C1 segment of cervical spinal cord (tissue), 14 donors: ENCODE measurements at regions not wholly inside any gene's neighbourhood (a gene's known extent, or its start where the extent isn't known, plus 50 kb on each side); places are given as distances from the start of the nearest gene placed in this dataset.

Experiments
- DNase-seq, 14 donors: peaks; one replicate each; lab custom pipeline; 2025; lab: John Stamatoyannopoulos, UW

DNA sequence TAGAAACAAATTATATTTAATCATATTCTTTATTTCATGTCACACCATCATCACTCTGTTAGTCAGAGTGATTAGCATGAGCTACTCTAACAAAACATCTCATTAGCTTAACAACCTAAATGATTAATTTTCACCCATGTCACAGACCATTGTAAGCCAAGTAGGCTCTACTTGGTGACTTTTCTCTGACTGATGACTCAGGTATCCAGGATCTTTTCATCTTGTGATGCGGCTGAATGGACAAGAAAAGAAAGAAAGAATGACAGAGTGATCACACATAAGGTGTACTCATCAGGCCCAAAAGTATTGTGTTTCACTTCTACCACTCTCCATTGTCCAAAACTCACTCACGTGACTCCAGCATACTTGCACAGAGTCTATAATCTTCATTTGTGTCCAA lies 299.3 kb downstream of the ANXA1 start:
- no peak for DNase-seq

DNA sequence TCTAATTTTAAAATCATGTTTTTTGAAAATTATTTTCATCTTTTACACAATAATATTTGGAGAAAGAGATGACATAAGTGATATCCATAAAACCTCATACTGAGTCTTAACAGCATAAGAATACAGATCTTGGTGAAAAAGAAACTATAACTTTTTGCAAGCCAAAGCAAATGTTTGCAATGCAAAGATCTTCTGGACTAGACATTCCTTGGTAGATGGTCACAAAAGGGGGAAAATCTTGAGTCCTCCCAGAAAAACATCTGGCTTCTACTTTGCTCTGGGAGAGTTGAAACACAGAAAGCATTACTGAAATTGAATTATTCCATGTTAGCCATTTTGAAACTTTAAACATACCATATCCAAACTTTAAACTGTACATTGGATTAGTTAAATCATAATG lies 308.2 kb downstream of the ANXA1 start:
- no peak for DNase-seq

DNA sequence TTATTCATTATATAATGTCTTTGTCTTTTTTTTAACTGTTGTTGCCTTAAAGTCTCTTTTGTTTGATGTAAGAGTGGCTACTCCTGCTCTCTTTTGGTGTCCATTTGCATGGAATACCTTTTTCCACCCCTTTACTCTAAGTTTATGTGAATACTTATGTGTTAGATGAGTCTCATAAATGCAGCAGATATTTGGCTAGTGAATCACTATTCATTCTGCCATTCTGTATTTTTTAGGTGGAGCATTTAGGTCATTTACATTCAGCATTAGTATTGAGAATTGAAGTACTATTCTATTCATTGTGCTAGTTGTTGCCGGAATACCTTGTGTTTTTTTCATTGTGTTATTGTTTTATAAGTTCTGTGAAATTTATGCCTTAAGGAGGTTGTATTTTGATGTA lies 317.1 kb downstream of the ANXA1 start:
- DNase-seq: no peak

DNA sequence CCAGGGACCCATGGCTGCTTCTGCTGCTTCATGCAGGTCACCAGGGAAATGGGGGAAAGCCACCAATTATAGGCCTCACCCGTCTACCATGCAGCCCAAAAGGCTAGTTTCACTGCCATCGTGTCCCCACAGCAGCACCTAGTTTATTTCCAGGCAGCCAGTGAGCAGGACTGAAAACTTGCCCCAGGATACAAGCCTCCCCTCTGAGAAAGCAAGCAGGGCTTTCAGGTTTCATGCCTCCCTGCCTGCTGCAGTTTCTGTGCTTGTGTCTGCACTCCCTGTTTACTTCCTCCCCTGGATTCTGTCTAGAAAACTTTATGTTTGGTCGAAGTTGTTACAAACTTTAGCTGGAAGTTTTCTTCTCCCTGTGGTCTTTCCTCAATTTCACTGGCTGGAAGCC lies 319.1 kb downstream of the ANXA1 start:
- no peak for DNase-seq

DNA sequence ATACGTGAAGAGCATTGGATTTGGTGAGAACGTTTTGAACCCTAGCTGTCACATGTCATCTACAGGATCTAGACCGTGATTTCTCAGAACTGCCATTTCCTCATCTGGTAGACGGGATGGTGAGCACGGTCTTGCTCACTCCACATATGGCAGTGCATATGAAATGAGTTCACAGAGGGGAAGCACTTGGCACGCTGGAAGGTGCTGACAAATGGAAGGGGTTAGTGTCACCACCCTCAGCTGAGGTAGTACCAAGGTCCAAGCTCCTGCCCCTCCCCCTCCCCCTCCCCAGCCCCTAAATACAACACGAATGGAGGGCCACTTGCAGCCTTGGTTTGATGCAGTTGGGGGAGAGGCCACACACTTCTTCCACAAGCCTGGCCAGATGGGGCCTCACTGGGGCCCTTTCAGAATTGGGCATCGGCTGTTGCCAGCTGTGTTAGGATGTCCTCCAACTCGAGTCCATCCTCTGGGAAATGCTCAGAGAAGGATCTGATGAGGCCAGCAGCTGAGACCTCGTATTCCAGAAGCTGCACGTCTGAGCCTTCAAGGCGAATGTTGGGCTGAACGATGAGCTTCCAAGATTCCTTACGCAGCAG lies 322.4 kb downstream of the ANXA1 start:
- DNase-seq: no peak

DNA sequence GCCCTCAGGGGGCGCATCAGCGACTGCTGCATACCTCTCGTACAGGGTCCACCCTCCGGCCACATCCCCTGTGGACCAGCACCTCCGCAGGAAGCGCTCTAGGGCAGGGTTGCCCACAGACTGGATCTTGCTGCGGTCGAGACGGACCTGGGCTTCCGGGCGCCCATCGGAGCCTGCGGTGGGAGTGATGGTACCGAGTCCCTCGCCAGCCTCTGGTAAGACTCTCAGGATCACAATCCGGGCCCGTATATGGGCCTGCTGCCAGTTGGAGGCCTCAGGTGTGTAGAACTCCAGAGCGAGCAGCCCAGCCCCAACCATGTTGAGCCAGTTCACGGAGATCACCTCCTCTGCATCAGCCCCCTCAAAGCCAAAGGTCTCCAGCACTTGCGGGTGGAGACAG lies 323.0 kb downstream of the ANXA1 start:
- DNase-seq: no peak

DNA sequence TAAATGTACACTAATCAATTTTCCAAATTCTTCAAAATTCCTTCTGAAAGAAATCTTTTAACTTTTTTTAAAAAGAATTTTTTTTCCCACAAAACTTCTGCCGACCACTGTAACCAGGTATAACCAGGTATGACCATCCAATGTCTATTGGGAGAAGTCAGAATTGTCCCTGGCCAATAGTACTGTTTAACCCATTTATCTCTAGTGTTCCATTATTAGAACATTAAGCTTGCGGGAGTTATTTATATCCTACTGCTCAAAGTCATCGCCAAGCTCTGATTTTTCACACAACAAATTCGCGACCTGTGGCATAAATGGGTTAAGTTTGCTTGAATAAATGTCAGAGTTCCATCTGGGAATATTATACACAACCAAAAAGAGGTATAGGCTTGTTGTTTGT lies 343.2 kb downstream of the ANXA1 start:
- DNase-seq: no peak

DNA sequence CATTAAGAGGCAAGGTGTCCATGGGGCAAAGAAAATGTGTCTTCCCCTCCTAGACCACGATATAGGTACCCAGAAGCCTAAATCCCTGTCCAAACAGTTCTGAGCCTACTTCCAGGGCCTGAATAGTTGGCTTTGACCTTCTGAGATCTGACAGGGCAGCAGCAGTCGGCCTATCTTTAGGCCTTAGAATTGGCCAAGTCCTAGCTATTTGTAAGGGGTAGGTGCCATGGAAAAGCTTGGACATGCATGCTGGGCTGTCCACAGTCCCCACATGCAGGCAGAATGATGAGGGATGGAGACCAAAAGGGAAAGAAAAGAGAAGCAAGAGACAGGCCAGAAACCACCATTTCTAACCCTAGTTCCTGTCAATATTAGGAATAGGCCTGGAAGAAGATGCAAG lies 346.1 kb downstream of the ANXA1 start:
- no peak for DNase-seq

DNA sequence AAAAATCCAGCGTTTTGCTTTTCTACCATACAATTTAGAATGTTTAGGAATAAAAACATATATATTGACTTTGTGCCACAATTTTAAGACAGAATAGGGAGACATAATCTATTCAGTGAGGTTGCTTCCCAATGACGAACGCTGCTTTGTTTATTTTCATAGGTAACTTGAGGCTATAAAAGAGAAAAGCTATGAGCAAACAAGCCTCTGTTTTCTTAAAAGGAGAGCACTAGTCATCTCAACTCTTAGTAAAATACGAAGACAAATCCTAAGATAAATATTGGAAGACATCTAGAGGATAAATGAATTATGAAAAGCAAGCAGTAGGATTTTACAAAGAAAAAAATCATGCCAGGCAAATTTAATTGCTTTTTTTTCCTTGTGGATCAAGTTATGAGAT lies 363.6 kb downstream of the ANXA1 start:
- no peak for DNase-seq

DNA sequence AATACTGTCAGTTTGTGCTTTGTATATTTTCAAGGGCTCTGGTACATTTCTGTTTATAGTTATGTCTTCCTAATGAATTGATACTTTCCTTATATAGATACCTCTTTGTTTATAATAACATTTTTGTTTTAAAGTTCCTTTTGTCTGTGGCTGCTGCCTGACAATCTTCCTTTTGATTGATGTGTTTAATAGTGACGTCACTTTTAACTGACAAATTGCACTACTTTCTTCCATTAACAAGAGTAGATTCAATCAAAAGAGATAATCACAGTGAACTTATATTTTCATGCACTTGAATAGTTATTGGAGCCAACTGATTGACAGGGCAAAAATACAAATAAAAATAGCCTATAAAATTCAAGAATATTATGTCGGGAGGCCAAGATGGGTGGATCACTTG lies 371.7 kb downstream of the ANXA1 start:
- DNase-seq: no peak

DNA sequence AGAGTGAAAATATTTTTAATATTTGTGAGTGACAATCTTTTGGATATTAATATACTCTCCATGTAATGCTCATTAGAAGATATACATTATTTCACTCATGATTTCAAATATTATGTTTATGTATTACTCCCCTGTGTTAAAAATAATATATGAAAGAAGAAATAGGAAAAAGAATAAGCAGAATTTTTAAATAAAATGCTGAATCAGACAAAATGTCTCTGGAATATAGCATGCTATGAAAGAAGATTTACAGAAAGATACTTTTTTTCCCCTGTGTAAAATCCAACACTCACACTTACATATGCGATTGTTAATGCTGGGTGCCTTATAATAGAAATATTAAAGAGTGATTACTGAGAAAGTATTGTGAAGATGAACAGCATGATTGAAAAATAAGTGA lies 373.7 kb downstream of the ANXA1 start:
- no peak for DNase-seq

DNA sequence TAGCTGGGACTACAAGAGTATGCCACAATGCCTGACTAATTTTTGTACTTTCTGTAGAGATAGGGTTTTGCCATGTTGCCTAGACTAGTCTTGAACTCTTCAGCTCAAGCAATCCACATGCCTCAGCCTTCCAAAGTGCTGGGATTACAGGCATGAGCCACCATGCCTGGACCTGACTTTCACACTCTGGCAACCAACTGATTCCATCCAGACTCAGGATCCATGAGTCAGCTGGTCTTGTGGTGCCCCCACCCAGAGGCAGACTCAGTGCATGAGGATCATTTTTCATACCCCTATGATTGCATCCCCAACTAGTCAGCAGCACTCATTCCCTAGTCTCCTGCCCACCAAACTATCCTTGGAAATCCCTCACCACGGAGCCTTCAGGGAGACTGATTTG lies 375.9 kb downstream of the ANXA1 start:
- no peak for DNase-seq

DNA sequence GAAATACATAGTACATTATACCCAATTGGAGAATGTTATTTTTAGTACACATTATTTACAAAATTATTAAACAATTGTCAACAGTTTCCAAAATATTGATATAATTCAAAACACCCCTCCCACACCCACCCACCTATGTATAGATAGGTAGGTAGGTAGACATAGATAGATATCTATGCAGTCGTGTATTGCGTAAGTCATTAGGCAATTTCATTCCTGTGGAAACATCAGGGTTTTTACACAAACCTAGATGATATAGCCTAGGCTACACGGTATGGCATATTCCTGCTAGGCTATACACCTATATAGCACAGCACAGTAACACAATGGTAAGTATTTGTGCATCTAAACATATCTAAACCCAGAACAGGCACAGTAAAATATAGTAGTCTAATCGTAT lies 377.3 kb downstream of the ANXA1 start:
- DNase-seq: no peak

DNA sequence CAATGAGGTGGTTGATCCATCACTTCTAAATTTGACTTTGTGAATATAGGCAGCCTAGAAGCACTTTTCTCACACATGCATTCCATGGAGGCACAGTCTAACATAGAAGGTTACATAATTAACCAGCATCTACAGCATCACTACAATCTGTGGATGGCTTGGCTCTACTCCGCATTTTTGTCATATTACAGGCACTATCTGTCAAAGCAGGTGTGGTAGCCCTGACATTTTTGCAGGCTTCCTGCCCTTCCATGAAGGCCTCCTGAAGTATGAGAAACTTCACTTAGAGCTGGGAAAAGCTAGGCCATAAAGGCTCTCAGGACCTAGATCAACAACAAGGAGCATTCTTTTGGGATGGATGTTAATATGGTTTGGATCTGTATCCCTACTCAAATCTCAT lies 378.0 kb downstream of the ANXA1 start:
- no peak for DNase-seq

DNA sequence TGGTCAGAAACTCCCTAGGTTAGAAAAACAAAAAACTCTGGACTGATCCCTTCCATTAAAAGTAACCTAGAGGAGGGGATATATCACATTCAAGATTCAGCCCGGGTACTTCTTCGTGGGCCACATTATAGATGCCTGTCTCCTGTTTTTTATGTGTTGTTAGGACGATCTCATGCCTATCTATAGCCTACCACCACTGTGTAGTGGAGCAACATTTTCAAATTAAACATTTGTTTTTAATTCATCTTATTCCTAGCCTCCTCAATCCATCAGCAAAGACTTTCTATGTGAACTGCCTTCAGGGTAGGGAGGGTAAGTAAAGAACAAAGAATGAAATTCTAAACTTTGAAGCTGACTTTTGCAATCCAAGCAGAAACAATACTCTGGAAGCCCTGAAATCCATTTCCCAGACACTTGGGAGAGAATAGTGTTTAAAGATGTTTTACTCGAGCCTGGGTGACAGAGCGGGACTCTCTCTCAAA lies 379.4 kb downstream of the ANXA1 start:
- DNase-seq: no peak

DNA sequence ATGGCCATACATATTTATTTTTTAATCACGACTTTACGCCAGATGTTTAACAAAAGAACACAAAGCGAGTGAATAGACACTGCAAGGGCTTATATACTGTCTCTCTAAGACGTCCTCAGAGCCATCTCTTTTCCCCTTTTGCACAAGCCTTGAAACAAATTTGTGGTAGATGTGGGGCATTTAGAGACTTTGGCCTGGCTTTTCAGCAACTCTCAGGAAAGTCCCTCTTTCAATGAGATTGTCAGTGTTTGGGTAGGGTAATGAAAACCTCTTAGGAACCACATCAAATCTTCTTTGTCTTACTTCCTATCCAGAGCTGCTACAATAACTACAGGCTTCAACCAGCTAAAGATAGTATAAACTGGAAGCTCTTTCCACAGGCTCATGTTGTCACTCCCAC lies 380.0 kb downstream of the ANXA1 start:
- no peak for DNase-seq

DNA sequence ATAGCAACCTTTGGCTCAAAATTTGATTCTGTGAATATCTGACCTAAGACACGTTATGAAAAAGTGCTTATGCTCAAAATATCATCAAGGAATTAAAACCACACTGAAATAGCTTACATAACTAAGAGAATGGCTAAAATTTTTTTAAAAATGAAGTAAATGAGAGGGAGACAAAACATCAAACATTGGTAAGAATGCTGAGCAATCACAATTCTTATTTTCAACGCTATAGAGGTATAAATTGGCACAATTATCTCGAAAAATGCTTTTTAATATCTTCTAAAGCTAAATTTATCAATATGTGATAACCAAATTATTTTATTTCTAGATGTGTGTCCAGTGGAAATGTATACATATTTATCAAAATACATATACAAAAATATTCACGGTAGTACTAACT lies 381.3 kb downstream of the ANXA1 start:
- no peak for DNase-seq

DNA sequence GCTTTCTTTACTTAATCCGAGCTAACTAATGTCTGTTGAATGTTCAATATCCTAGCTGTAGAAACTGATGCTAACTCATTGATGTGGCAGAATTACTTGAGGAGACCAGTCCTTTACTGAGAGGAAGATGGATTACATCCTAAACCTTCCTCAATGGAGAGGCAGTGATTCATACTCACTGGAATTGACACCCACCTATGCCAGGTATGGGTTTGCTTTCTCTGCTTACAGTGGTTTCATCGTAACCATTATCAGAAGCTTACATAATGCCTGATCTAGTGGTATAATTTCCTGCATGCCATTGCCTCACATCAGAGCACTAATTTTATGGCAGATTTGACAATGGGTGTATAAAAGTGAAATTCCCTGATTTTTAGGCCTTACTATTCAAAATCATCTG lies 384.7 kb downstream of the ANXA1 start:
- DNase-seq: no peak

DNA sequence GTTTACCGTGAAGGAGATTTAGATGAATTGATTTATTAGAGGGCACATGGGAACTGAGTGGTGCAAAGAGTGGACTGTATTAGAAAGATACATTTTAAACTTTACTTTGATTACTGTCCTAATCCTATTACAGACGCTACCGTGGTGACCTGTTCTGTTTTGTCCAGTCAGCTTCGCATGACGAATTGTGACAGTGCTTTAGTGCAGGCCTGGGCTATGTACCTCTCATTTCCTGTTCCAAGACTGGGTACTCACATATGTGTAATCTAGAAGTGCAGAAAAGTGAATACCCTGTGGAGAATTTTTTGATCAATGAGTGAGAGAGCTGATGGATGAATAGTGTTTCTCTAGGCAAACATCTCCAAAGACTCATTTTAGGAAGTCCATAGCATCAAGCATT lies 385.9 kb downstream of the ANXA1 start:
- DNase-seq: no peak

DNA sequence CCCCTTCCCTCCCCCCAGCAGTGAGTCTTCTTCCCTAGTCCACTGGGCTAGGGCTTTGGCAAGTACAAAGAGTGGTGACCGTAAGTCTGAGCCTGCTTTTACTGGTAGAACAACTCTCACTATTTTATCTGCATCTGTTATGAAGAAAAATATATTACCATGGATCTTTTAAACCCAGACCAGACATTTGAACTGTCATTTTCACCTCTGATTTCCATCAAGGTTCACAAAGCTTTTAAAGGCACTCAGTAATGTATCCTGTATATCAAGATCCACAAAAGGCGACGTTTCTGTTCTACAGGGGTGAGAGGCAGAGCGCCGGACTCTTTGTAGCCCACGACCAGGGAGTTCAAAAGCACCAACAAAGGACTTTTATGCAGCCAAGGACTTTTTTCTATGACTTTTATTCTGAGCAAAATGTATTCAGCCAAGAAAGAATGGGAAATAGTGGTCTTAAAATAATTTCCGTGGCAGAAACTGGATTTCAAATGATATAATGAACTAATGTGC lies 388.3 kb downstream of the ANXA1 start:
- no peak for DNase-seq

DNA sequence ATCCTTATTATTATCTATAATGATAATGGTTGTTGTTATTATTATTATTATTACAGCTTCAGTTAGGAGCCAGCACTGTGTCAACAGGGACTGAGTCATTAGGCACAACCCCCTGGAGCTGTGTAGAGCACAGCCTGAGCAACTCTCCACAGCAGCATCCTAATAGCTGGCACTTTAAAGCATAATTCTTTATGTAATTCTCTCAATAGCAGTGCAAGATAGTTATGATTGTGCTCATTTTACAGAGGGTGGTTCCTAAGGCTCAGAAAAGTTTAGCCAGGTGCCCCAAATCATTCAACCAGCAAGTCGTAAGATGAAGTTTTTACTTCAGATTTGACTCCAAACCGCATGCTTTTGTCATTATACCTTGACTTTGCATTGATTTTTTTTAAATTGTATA lies 390.3 kb downstream of the ANXA1 start:
- DNase-seq: no peak

DNA sequence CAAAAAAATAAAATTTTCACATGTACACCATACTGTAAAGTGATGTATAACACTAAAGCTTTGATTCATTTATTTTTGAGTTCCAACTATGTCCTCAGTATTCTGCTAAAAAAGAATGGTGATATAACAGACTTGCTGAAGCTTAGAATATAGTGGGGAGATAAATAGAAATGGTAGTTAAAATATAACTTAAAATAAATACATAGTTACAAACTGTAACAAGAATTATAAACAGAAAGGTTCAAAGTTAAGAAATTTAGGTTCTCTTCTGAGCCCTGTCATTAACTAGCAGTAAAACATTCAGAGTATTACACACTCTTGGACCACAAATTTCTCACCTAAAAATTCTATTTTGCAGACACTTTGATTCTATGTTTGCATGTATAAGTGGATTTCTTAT lies 392.1 kb downstream of the ANXA1 start:
- no peak for DNase-seq

DNA sequence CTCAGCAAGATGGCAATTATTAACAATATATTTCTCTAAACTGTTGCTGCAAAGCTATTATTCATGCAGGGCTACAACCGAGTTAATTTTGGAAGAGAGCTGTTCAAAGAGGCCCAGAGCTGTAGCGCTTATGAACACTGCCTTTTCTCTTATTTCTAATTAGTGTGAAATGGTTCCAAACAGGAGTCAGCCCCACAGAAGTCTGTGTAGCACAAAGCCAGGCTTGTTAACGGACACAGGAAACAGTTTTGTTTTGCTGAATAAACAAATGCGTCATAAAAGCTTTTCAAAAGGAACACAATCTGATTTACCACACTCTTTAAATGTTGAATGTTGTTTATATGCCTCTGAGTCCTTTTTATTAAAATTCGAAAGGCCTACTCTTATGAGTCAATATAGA lies 396.5 kb downstream of the ANXA1 start:
- DNase-seq: peak in 3 of 14 donors; percentile 3 to 12 (median 6)

DNA sequence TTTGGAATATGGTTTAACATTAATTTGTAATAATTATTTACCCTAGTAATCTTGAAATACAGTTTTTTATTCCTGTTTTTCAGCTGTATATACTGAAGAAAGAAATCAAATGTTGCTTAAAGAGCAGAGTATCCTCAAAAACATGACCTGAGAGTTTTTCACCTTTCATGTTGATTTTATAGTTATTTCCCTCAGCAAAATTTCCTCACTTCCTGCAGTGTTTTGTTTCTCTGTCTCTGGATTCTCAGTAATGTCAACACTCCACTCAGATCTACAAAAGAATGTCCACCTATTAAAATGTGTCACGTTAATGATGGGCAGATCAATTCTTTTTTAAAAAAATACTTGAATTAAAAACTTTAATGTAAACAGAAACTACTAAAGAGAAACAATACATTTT lies 398.3 kb downstream of the ANXA1 start:
- DNase-seq: no peak
